ENCODE measurements at regions not wholly inside any gene's neighbourhood (a gene's known extent, or its start where the extent isn't known, plus 50 kb on each side); places are given as distances from the start of the nearest gene placed in this dataset.

- H3K4me3 ChIP-seq (ENCODE audit: low read depth, low read length): no peak overlapping the region
- DNase-seq (ENCODE audit: low read depth): no peak
- TF ChIP-seq CTCF (IDR thresholded peaks at IDR 0.05; ENCODE audit: low read depth, low read length, missing control alignments): no peak
Observed at GRCh38 chr4:19416146-19416545, 835.6 kb upstream of the SLIT2 start.

- H3K4me3 ChIP-seq (ENCODE audit: low read depth, low read length): no peak overlapping the region
- no peak for TF ChIP-seq CTCF (IDR thresholded peaks at IDR 0.05; ENCODE audit: low read depth, low read length, missing control alignments)
- DNase-seq (ENCODE audit: low read depth): no peak
Observed at GRCh38 chr4:19408490-19408889, 843.2 kb upstream of the SLIT2 start.

GRCh38 chr4:19406789-19407188 is 844.9 kb upstream of the SLIT2 start:
- no peak overlapping the region for H3K4me3 ChIP-seq (ENCODE audit: low read depth, low read length)
- DNase-seq (ENCODE audit: low read depth): no peak
- TF ChIP-seq CTCF (IDR thresholded peaks at IDR 0.05; ENCODE audit: low read depth, low read length, missing control alignments): no peak

- DNase-seq (ENCODE audit: low read depth): no peak
- H3K4me3 ChIP-seq (ENCODE audit: low read depth, low read length): no peak overlapping the region
Observed at GRCh38 chr4:19403786-19404370, 847.8 kb upstream of the SLIT2 start.

GRCh38 chr4:19402581-19403065 is 849.1 kb upstream of the SLIT2 start:
- no peak for TF ChIP-seq CTCF (IDR thresholded peaks at IDR 0.05; ENCODE audit: low read depth, low read length, missing control alignments)
- no peak overlapping the region for H3K4me3 ChIP-seq (ENCODE audit: low read depth, low read length)
- DNase-seq (ENCODE audit: low read depth): no peak

More at GRCh38 chr4:19403786-19404370, 847.8 kb upstream of the SLIT2 start:
- TF ChIP-seq CTCF (IDR thresholded peaks at IDR 0.05; ENCODE audit: low read depth, low read length, missing control alignments): no peak

GRCh38 chr4:19401301-19402080 is 850.2 kb upstream of the SLIT2 start:
- no peak overlapping the region for H3K4me3 ChIP-seq (ENCODE audit: low read depth, low read length)
- no peak for TF ChIP-seq CTCF (IDR thresholded peaks at IDR 0.05; ENCODE audit: low read depth, low read length, missing control alignments)
- DNase-seq (ENCODE audit: low read depth): no peak

Data from GM12864 (cell line).